ENCODE measurements at regions not wholly inside any gene's neighbourhood (a gene's known extent, or its start where the extent isn't known, plus 50 kb on each side); places are given as distances from the start of the nearest gene placed in this dataset.

DNA sequence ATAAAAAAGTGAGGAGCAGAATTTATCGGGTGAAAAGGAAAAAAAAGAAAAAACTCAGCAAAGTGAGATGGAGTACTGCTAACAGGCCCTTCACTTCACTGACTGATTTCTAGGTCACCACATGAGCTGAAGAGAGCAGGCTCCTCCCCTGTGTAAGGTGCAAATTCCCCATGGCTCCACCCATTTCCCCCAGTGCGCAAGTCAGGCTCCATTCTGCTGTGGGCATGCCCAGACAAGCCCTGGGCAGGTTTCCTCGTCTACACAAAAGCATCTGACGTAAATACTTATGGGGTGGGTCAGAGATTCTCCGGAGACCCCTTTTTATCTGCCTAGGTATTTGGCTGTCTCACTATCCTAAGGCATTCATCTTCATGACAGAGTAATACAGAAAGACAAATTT is 157.9 kb downstream of the MAGEB5 start:
- peaks cover 0 to 9% (median 0%) of the 10 kb centered on the region in 11 donors for H3K9me3 ChIP-seq
- H3K27me3 ChIP-seq, result no peaks in the 10 kb centered on the region
- H3K4me1 ChIP-seq, result no peaks in the 10 kb centered on the region
- 85 to 95% methylated on average over 5 of the region's 5 CpGs for WGBS, 2 donors
- intact Hi-C loops (cut with DNase I), result no loop called here
- H3K36me3 ChIP-seq, result no peaks in the 10 kb centered on the region
- no peak overlapping the region for H3K27ac ChIP-seq
- ATAC-seq (no peak), DNase-seq (no peak)
- TF ChIP-seq CTCF (IDR thresholded peaks at IDR 0.05), result no peak
- H3K4me3 ChIP-seq, result no peak overlapping the region

GRCh38 chrX:26352891-26353430 is 137.0 kb downstream of the MAGEB5 start:
- intact Hi-C loops (cut with DNase I), result no loop called here
- Histone ChIP-seq H3K4me1 (no peaks in the 10 kb centered on the region), H3K27me3 (no peaks in the 10 kb centered on the region), H3K27ac (no peak overlapping the region), H3K9me3 (peaks cover 0 to 14% (median 0%) of the 10 kb centered on the region in 11 donors), H3K4me3 (no peak overlapping the region), H3K36me3 (no peaks in the 10 kb centered on the region)
- no peak for ATAC-seq
- TF ChIP-seq CTCF (IDR thresholded peaks at IDR 0.05), result no peak
- 61 to 75% methylated on average over 3 of the region's 3 CpGs for WGBS, 2 donors
- no peak for DNase-seq

DNA sequence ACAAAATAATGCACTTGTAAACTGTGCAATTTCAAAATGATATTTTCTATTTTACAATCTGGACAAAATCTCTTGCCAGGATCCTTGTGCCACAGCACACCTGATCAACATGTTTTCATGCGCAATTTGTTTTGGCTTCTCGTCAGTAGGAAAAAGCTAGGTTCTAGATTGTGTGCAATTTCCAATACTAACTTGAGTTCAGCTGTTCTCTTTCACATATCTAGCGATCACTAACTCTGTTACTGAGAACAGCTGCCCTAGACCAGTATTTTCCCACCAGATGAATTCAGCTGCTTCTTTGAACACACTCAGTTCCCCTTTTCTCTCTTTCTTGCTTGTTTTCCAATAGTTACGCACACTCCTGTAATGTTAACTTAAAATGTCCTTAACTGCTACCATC is 131.2 kb downstream of the MAGEB5 start:
- Histone ChIP-seq H3K9me3 (peaks cover 0 to 4% (median 0%) of the 10 kb centered on the region in 11 donors), H3K36me3 (no peaks in the 10 kb centered on the region), H3K4me1 (no peaks in the 10 kb centered on the region), H3K27me3 (no peaks in the 10 kb centered on the region), H3K4me3 (no peak overlapping the region), H3K27ac (no peak overlapping the region)
- WGBS, 2 donors, result 86 to 87% methylated on average over 4 of the region's 4 CpGs
- DNase-seq (no peak), ATAC-seq (no peak)
- intact Hi-C loops (cut with DNase I), result no loop called here
- no peak for TF ChIP-seq CTCF (IDR thresholded peaks at IDR 0.05)

GRCh38 chrX:26334232-26334631 is 118.3 kb downstream of the MAGEB5 start:
- 81 to 96% methylated on average over 8 of the region's 8 CpGs for WGBS, 2 donors
- Histone ChIP-seq H3K9me3 (peaks cover 0 to 10% (median 0%) of the 10 kb centered on the region in 11 donors), H3K27ac (no peak overlapping the region), H3K27me3 (no peaks in the 10 kb centered on the region), H3K4me3 (no peak overlapping the region), H3K4me1 (no peaks in the 10 kb centered on the region), H3K36me3 (no peaks in the 10 kb centered on the region)
- no peak for DNase-seq
- intact Hi-C loops (cut with DNase I), result no loop called here
- no peak for TF ChIP-seq CTCF (IDR thresholded peaks at IDR 0.05)
- no peak for ATAC-seq
